Activated naive CD4-positive, alpha-beta T cell treated with anti-CD3 and anti-CD28 coated beads, Interleukin-2, amount 10 ng/mL, durations not matched to agents 7 days and 5 days (primary cell): ENCODE measurements at regions not wholly inside any gene's neighbourhood (a gene's known extent, or its start where the extent isn't known, plus 50 kb on each side); places are given as distances from the start of the nearest gene placed in this dataset.

ENCODE experiments used
- CTCF ChIA-PET: fragments of 350-600 bp; sonication (Branson Sonifier 250); formaldehyde crosslinking; loops from one replicate; lab custom pipeline; 2021; ENCODE audit warnings: antibody characterized with exemption; lab: Charles Lee
- DNase-seq: peaks from one replicate; pipeline ENCODE4 v3.0.0-alpha.2; 2020
- H3K27ac Mint-ChIP-seq: one replicate; pipeline ENCODE4 v1.8.0; 2021; ENCODE audit warnings: mild to moderate bottlenecking, moderate library complexity, mixed read lengths
- H3K27me3 Mint-ChIP-seq: one replicate; pipeline ENCODE4 v1.8.0; 2021; ENCODE audit warnings: mild to moderate bottlenecking, mixed read lengths
- H3K36me3 Mint-ChIP-seq: one replicate; pipeline ENCODE4 v1.8.0; 2021; ENCODE audit warnings: mixed read lengths
- H3K4me1 Mint-ChIP-seq: one replicate; pipeline ENCODE4 v1.8.0; 2021; ENCODE audit warnings: mixed read lengths
- H3K4me3 Mint-ChIP-seq: one replicate; pipeline ENCODE4 v1.8.0; 2021; ENCODE audit warnings: mild to moderate bottlenecking, moderate library complexity, mixed read lengths
- H3K9me3 Mint-ChIP-seq: one replicate; pipeline ENCODE4 v1.8.0; 2021; ENCODE audit warnings: mixed read lengths

GRCh38 chr1:5758859-5759578, 233.2 kb downstream of the NPHP4 start:
- CTCF ChIA-PET, result no interaction called here
- no peak for DNase-seq
- Mint-ChIP-seq H3K9me3 (peaks cover 9% of the 10 kb centered on the region), H3K36me3 (no peaks in the 10 kb centered on the region), H3K4me1 (no peaks in the 10 kb centered on the region), H3K27ac (no peak overlapping the region), H3K4me3 (no peak overlapping the region), H3K27me3 (peaks cover 3% of the 10 kb centered on the region)

DNA sequence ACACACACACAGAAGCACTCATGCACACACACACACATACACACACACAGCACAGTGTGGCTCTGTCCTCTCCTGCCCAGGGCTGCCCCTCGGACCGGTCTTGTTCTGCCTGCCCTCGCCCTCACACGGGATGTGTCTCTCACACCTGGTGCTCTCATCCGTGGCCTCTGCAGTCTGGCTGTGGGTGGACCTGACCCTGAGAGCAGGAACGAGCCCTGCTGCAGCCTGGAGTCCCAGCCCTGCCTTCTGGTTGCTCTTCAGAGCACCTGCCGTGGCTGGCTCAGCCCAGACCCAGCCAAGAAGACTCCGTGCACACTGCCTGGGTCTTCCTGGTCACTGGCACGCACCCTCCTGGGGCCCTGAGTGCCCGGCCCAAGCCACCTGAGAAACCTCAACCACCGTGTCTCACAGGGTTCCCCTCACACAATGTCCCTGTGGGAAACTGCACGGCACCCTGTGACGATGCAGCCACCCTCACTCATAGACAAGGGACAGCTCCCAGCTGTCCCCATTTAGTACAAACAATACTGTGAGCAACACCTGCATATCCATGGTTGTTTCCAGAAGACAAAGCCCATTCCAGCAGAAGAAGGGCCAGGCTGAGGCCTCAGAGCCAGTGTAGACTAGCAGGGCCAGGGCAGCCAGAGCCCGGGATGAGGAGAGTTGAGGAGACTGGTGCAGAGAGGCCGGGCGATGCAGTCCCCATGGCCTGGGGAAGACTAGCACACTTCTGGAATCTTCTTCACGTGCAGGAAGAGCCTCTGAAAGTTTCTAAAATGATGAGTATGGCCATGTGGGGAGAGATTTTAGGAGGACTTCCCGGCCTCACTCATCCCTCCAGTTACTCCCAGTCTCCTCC, 234.0 kb downstream of the NPHP4 start:
- peak overlapping the region; percentile 58 for H3K27ac Mint-ChIP-seq
- DNase-seq, result no peak
- peaks cover 6% of the 10 kb centered on the region for H3K9me3 Mint-ChIP-seq
- no peaks in the 10 kb centered on the region for H3K4me1 Mint-ChIP-seq
- no peak overlapping the region for H3K4me3 Mint-ChIP-seq
- CTCF ChIA-PET, result no interaction called here
- no peaks in the 10 kb centered on the region for H3K36me3 Mint-ChIP-seq
- H3K27me3 Mint-ChIP-seq, result peaks cover 3% of the 10 kb centered on the region

DNA sequence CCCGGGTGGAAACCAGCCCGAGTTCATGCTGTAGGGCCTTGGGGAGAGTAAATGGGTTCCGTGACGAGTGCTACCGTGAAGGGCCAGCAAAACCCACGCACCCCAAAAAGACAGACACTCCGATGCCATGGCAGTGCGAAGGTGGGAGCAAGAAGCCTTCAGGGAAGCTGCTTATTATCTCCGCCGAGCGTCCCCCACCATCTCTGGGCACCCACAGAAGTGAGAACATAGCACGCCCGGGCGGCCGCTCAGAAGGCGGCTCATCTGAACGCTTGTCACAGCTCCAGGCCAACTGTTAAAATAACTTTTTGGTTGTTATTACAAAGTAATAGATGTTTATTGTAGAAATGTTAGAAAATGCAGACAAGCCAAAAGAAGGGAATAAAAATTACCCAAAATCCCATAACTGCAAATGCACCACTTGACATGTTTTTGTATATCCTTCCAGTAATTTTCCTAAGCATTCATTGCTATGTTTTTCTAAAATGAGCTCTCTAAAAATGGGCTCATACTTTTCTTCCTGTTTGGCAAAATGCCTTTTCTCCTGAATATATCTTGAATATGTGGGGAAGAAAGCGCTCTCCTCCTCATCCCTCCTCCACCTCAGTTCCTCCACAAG, 234.9 kb downstream of the NPHP4 start:
- CTCF ChIA-PET, result no interaction called here
- H3K36me3 Mint-ChIP-seq, result no peaks in the 10 kb centered on the region
- no peak overlapping the region for H3K4me3 Mint-ChIP-seq
- DNase-seq, result no peak
- peaks cover 3% of the 10 kb centered on the region for H3K27me3 Mint-ChIP-seq
- H3K4me1 Mint-ChIP-seq, result no peaks in the 10 kb centered on the region
- peaks cover 6% of the 10 kb centered on the region for H3K9me3 Mint-ChIP-seq
- H3K27ac Mint-ChIP-seq, result no peak overlapping the region

- Mint-ChIP-seq H3K4me1 (no peaks in the 10 kb centered on the region), H3K36me3 (no peaks in the 10 kb centered on the region), H3K27me3 (peaks cover 3% of the 10 kb centered on the region), H3K9me3 (peaks cover 6% of the 10 kb centered on the region), H3K4me3 (no peak overlapping the region), H3K27ac (no peak overlapping the region)
- CTCF ChIA-PET, result no interaction called here
- no peak for DNase-seq
Observed at GRCh38 chr1:5756434-5757186, 235.6 kb downstream of the NPHP4 start.

DNA sequence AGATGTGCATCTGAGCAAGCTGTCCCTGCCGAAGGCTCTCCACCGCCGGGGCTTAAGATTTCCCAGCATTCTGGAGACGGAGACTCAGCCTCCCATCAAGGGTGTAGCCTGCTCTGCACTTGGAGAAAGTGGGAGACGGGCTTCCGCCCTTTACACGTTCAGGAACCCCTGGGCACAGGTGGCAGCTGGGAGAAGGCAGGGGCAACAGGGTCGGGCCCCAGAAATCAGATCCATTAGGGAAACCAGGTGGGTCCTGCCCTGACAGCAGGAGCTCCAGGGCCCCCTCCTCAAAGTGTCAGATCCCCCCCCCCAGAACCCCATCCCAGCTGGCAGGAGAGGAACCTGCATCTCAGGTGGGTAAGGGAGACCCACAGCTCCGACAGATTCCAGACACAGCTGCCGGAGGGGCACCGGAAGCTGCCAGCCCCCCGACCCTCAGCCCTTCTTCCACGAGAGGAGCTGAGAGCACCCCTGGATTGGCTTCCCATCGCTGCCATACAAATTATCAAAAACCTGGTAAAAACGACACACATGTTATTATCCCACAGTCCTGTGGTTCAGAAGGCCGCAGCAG, 236.6 kb downstream of the NPHP4 start:
- peaks cover 6% of the 10 kb centered on the region for H3K9me3 Mint-ChIP-seq

GRCh38 chr1:5754817-5755551, 237.2 kb downstream of the NPHP4 start:
- Mint-ChIP-seq H3K36me3 (no peaks in the 10 kb centered on the region), H3K4me1 (no peaks in the 10 kb centered on the region)

More for the DNA sequence above, 236.6 kb downstream of the NPHP4 start:
- H3K4me1 Mint-ChIP-seq, result no peaks in the 10 kb centered on the region
- H3K27ac Mint-ChIP-seq, result no peak overlapping the region
- no peak for DNase-seq
- H3K27me3 Mint-ChIP-seq, result peaks cover 3% of the 10 kb centered on the region
- no peak overlapping the region for H3K4me3 Mint-ChIP-seq
- CTCF ChIA-PET, result no interaction called here
- no peaks in the 10 kb centered on the region for H3K36me3 Mint-ChIP-seq

DNA sequence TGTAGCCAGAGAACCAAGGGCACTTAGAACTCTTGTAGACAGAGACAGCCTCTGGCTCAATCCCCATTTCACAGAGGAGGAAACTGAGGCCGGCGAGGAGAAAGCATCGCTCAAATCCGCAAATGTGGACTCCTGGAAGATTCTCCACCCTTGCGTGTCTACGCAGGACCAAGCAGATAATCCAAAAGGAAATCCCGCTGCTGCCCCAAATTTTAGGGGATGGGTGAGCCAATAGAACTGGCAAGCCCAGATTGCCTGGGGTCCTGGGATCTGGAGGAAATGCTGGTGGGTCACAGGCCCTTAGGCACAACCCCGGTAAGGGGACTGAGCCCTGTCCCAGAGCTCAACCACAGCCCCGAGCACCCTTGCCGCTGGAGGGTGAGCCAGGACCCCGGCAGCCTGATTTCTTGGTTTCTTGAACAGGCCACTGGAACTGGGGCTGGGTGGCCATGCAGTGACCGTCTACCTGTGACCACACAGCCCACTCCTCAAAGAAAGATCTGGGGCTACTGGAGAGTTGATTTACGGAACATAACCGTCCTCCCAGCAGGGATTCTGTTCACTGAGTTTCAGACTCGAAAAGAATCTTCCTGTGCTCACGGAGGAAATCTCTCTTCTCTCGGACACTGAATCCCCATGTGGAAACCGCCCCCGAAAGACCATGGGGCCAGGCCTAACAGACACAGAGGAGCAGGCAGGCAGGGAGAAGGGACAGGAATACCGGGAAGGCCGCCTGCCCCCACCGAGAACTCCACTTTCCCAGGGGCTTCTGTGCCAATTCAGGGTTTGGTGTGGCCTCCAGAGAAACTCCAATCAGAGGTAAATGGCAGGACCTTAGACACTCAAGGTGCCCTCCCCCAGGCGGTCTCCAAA, 238.4 kb downstream of the NPHP4 start:
- CTCF ChIA-PET, result no interaction called here

More at GRCh38 chr1:5754817-5755551, 237.2 kb downstream of the NPHP4 start:
- DNase-seq, result no peak
- H3K27ac Mint-ChIP-seq, result no peak overlapping the region
- peaks cover 3% of the 10 kb centered on the region for H3K27me3 Mint-ChIP-seq
- no peaks in the 10 kb centered on the region for H3K9me3 Mint-ChIP-seq
- CTCF ChIA-PET, result no interaction called here
- no peak overlapping the region for H3K4me3 Mint-ChIP-seq

DNA sequence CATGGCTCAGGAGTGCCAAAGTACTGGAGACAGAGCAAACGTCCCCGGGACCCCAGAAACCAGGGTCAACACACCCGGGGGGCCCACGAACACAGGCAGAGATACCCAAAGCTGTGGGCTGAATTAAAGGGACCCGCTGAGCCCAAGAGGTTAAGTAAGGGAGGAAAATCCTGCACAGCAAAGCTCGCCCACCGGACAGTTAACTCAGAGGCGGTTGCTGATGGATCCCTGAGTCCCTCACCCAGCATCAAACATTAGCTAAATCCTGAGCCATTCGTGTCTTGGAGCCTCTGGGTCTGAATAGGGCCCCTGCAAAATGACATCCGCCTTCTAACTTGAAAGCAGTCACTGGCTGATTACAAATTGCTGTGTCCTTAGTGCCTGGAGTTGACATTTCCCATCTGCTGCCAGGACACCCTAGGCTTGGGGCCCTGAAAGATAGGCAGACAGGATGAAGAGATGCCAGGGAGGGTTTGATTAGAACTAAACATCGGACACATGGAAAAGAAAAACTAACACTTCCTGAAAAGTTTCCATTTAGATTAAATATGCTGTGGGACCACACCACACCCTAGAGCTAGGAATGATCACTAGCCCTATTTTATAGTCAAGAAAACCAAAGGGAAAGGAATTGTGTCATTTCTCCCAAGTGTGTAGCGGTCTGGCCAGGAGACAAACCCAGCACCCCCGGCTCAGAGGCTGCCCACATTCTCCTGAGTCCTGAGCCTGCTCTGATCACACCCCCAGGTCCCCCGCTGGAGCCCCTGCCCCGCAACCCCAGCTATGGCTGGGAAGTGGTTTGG, 239.3 kb downstream of the NPHP4 start:
- CTCF ChIA-PET, result no interaction called here
- no peaks in the 10 kb centered on the region for H3K9me3 Mint-ChIP-seq
- H3K27me3 Mint-ChIP-seq, result no peaks in the 10 kb centered on the region
- H3K27ac Mint-ChIP-seq, result no peak overlapping the region
- H3K4me1 Mint-ChIP-seq, result no peaks in the 10 kb centered on the region
- no peak overlapping the region for H3K4me3 Mint-ChIP-seq
- H3K36me3 Mint-ChIP-seq, result no peaks in the 10 kb centered on the region
- no peak for DNase-seq

More for the DNA sequence above, 238.4 kb downstream of the NPHP4 start:
- DNase-seq, result no peak
- Mint-ChIP-seq H3K36me3 (no peaks in the 10 kb centered on the region), H3K9me3 (no peaks in the 10 kb centered on the region), H3K27ac (no peak overlapping the region), H3K4me1 (no peaks in the 10 kb centered on the region), H3K4me3 (no peak overlapping the region), H3K27me3 (no peaks in the 10 kb centered on the region)

DNA sequence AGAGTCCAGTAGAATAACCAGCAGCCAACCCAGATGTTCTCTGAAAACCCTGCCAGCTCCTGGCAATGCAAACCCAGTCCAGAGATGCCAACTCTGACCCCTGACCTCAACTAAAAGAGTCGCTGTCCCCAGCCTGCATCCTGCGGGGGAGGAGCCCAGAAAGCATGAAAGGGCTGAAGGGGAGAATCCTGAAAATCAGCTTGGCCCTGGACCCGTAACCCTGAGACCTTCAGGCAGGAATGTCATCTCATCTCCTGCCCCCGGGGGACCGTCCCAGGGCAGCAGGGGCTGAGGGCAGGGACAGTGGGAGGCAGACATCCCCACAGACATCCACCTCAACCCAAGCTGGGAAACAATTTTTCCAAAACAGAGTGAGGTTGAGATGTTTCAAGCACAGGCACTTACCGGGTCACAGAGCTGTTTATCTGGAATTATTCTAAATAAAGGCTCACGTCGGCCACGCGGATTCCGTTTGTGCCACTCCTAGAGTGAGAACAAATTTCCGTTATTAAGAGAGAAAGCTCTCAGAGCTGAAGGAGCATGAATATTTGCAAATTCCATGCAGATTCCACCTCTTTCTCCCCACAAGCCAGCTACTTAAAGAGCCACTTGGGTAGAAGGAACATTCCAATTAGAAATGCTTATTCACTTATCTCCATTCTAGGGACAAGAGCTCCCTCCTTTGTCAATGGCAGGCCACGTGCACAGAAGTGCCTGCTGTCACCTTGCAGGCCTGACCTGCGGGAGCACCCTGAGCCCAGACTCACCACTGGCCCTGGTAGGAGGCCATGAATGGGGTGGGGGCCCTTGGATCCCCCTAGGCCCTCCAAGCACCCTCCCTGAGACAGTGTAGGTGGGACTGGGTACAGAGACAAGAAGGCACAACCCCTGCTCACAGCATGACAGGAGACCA, 240.1 kb downstream of the NPHP4 start:
- CTCF ChIA-PET, result no interaction called here

DNA sequence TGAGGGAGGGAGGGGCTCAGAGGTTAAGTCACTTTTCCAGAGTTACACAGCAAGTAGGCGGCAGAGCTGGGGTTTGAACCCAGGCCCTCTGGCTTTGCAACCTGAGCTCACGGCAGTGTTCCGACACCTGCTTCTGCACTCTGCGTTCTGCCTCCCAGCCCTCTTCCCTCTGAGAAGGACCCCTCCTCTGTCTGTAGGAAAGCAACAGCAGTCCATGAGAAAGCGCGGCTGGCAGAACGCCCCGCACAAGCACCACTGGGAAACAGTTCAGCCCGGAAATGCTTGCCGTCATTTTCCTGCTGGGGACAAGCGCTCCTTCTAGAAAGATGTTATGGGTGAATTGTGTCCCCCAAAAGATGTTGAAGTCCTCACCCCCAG, 241.1 kb downstream of the NPHP4 start:
- CTCF ChIA-PET, result no interaction called here
- no peaks in the 10 kb centered on the region for H3K4me1 Mint-ChIP-seq
- H3K27ac Mint-ChIP-seq, result no peak overlapping the region
- peaks cover 5% of the 10 kb centered on the region for H3K27me3 Mint-ChIP-seq
- H3K4me3 Mint-ChIP-seq, result no peak overlapping the region
- no peaks in the 10 kb centered on the region for H3K9me3 Mint-ChIP-seq
- DNase-seq, result no peak
- H3K36me3 Mint-ChIP-seq, result no peaks in the 10 kb centered on the region

More for the DNA sequence above, 240.1 kb downstream of the NPHP4 start:
- no peaks in the 10 kb centered on the region for H3K27me3 Mint-ChIP-seq
- DNase-seq, result no peak
- H3K4me3 Mint-ChIP-seq, result no peak overlapping the region
- H3K4me1 Mint-ChIP-seq, result no peaks in the 10 kb centered on the region
- no peaks in the 10 kb centered on the region for H3K9me3 Mint-ChIP-seq
- H3K27ac Mint-ChIP-seq, result no peak overlapping the region
- no peaks in the 10 kb centered on the region for H3K36me3 Mint-ChIP-seq
